PC-9 (cell line): ENCODE measurements at regions not wholly inside any gene's neighbourhood (a gene's known extent, or its start where the extent isn't known, plus 50 kb on each side); places are given as distances from the start of the nearest gene placed in this dataset.

Source experiments
- BruUV-seq: library from RNA; stranded (reverse); fragments of 400-500 nt; replicated peaks from 2 replicates; lab custom pipeline; 2021; lab: Mats Ljungman, UMichigan
- CTCF ChIA-PET: fragments of 300-600 bp; sonication (Branson Sonifier 250); formaldehyde crosslinking; loops from one replicate; lab custom pipeline; 2022; ENCODE audit warnings: antibody characterized with exemption; lab: Charles Lee
- POLR2A ChIA-PET: fragments of 300-600 bp; sonication (Branson Sonifier 250); formaldehyde crosslinking; loops from one replicate; lab custom pipeline; 2022; ENCODE audit warnings: antibody characterized with exemption; ENCODE audit not compliant: unreplicated experiment; lab: Charles Lee
- DNase-seq, 2 experiments: peaks; one replicate each; pipeline versions ENCODE4 v3.0.0 to v3.0.0-alpha.2; 2015 to 2022; ENCODE audit warnings: mixed read lengths in 1 of 2
- H2AFZ ChIP-seq: fragments of 200-600 bp; sonication (generic); 2 replicates; pipeline ENCODE4 v1.8.1; 2017; ENCODE audit warnings: antibody characterized with exemption
- H3F3A ChIP-seq: fragments of 200-600 bp; sonication (generic); 2 replicates; pipeline ENCODE4 v1.8.1; 2017; ENCODE audit warnings: antibody characterized with exemption, mild to moderate bottlenecking, low read depth; ENCODE audit not compliant: insufficient read depth
- H3K27ac ChIP-seq: fragments of 200-600 bp; sonication (generic); 2 replicates; pipeline ENCODE4 v1.6.1; 2016; ENCODE audit warnings: mixed run types
- H3K27me3 ChIP-seq: fragments of 200-600 bp; sonication (generic); 2 replicates; pipeline ENCODE4 v1.6.1; 2016; ENCODE audit warnings: low read depth, mixed run types; ENCODE audit not compliant: insufficient read depth
- H3K36me3 ChIP-seq: fragments of 200-600 bp; sonication (generic); 2 replicates; pipeline ENCODE4 v1.6.1; 2016; ENCODE audit warnings: low read depth, mixed run types
- H3K4me1 ChIP-seq: fragments of 200-600 bp; sonication (generic); replicated peaks from 2 replicates; pipeline ENCODE4 v1.6.1; 2016; ENCODE audit warnings: mixed run types; ENCODE audit not compliant: insufficient read depth
- H3K4me2 ChIP-seq: fragments of 200-600 bp; sonication (generic); 2 replicates; pipeline ENCODE4 v1.6.1; 2017; ENCODE audit warnings: mixed run types
- H3K4me3 ChIP-seq: fragments of 200-600 bp; sonication (generic); 2 replicates; pipeline ENCODE4 v1.6.1; 2016; ENCODE audit warnings: mixed run types
- H3K79me2 ChIP-seq: fragments of 200-600 bp; sonication (generic); 2 replicates; pipeline ENCODE4 v1.6.1; 2017; ENCODE audit warnings: low read depth, mixed run types
- H3K9me2 ChIP-seq: fragments of 200-600 bp; sonication (generic); 2 replicates; pipeline ENCODE4 v1.8.1; 2017; ENCODE audit warnings: mild to moderate bottlenecking; ENCODE audit not compliant: insufficient read depth
- H3K9me3 ChIP-seq: fragments of 200-600 bp; sonication (generic); 2 replicates; pipeline ENCODE4 v1.8.1; 2016; ENCODE audit warnings: low read depth; ENCODE audit not compliant: insufficient read depth
- H4K20me1 ChIP-seq: fragments of 200-600 bp; sonication (generic); 2 replicates; pipeline ENCODE4 v1.8.1; 2017; ENCODE audit not compliant: insufficient read depth
- CTCF ChIP-seq: fragments of 200-600 bp; sonication (generic); conservative IDR thresholded peaks from 2 replicates; pipeline ENCODE4 v1.6.1; 2017; ENCODE audit warnings: mixed run types, antibody characterized with exemption, mild to moderate bottlenecking, moderate library complexity
- EZH2 ChIP-seq: fragments of 200-600 bp; sonication (generic); IDR thresholded peaks from 2 replicates; pipeline ENCODE4 v1.8.0; 2017; ENCODE audit warnings: antibody characterized with exemption, low read depth
- intact Hi-C: fragments of 100-400 bp; cut with micrococcal nuclease; formaldehyde crosslinking; loops from one replicate; pipeline ENCODE4 v1.10.0; 2022; ENCODE audit not compliant: unreplicated experiment

- no peaks in the 10 kb centered on the region for H3K4me1 ChIP-seq
- H3K9me3 ChIP-seq, result no peaks in the 10 kb centered on the region
- H3K4me3 ChIP-seq, result no peak overlapping the region
- H3K4me2 ChIP-seq, result no peak overlapping the region
- H2AFZ ChIP-seq, result no peak overlapping the region
- POLR2A ChIA-PET, result no interaction called here
- intact Hi-C loops, result no loop called here
- no peak for DNase-seq
- H3K9me2 ChIP-seq, result no peaks in the 10 kb centered on the region
- no peak for TF ChIP-seq CTCF
- no peak for TF ChIP-seq EZH2
- BruUV-seq, result no TSS peak
- H4K20me1 ChIP-seq, result no peaks in the 10 kb centered on the region
- H3K27ac ChIP-seq, result no peak overlapping the region
- H3K27me3 ChIP-seq, result no peaks in the 10 kb centered on the region
- no peaks in the 10 kb centered on the region for H3K36me3 ChIP-seq
- H3K79me2 ChIP-seq, result no peaks in the 10 kb centered on the region
- CTCF ChIA-PET, result no interaction called here
- H3F3A ChIP-seq, result no peaks in the 10 kb centered on the region
These were observed 435.3 kb upstream of the TMTC1 start for GRCh38 chr12:30219047-30219446.

- Histone ChIP-seq H3K4me1 (no peaks in the 10 kb centered on the region), H3K9me2 (no peaks in the 10 kb centered on the region), H3K27ac (no peak overlapping the region), H3K36me3 (no peaks in the 10 kb centered on the region), H3K79me2 (no peaks in the 10 kb centered on the region), H3K9me3 (no peaks in the 10 kb centered on the region), H3K27me3 (no peaks in the 10 kb centered on the region), H2AFZ (no peak overlapping the region), H3K4me2 (no peak overlapping the region), H4K20me1 (no peaks in the 10 kb centered on the region), H3F3A (no peaks in the 10 kb centered on the region), H3K4me3 (no peak overlapping the region)
- no TSS peak for BruUV-seq
- intact Hi-C loops, result no loop called here
- no peak for DNase-seq
- CTCF ChIA-PET, result no interaction called here
- POLR2A ChIA-PET, result no interaction called here
- no peak for TF ChIP-seq CTCF
- no peak for TF ChIP-seq EZH2
These were observed 434.3 kb upstream of the TMTC1 start for GRCh38 chr12:30218073-30218472.

DNA sequence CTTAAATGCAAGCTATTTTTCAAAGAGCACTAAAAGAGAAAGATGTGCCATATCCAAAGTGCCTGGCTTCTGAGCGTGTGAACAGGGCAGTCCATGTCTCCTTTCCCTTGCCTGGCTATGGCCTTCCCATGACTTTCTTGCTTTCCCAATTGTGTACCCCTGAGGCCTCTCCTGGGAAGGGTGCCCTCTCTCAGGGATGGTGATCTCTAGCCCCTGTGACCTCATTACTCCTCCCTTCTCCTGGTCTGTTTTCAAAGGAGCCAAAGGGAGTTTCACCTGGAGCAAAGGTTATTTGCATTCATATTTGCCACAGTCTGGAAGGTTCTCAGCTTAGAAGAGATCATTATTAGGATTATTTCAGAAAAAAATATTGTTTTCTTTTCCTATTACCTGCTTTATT lies 429.4 kb upstream of the TMTC1 start:
- intact Hi-C loops, result no loop called here
- Histone ChIP-seq H3K4me2 (no peak overlapping the region), H3K4me3 (no peak overlapping the region), H2AFZ (no peak overlapping the region), H3K27me3 (no peaks in the 10 kb centered on the region), H3K4me1 (no peaks in the 10 kb centered on the region), H3K9me3 (no peaks in the 10 kb centered on the region), H3F3A (no peaks in the 10 kb centered on the region), H3K79me2 (no peaks in the 10 kb centered on the region), H3K27ac (no peak overlapping the region), H4K20me1 (no peaks in the 10 kb centered on the region), H3K36me3 (no peaks in the 10 kb centered on the region), H3K9me2 (no peaks in the 10 kb centered on the region)
- ChIA-PET POLR2A (no interaction called here), CTCF (no interaction called here)
- TF ChIP-seq EZH2 (no peak), CTCF (no peak)
- DNase-seq, result no peak
- BruUV-seq, result no TSS peak
